ENCODE measurements at regions not wholly inside any gene's neighbourhood (a gene's known extent, or its start where the extent isn't known, plus 50 kb on each side); places are given as distances from the start of the nearest gene placed in this dataset.

GRCh38 chr9:102049586-102050246 lies 311.3 kb upstream of the GRIN3A start:
- ATAC-seq (ENCODE audit: low FRiP score) (no peak), DNase-seq (no peak)
- 53 to 56% methylated on average over 4 of the region's 4 CpGs for WGBS, 2 donors
- intact Hi-C loops (cut with DNase I) = no loop called here
- no peak overlapping the region for H3K27ac ChIP-seq (ENCODE audit: low read depth in 1 of 2, low read length in 2 of 2)
- H3K4me1 ChIP-seq (ENCODE audit: control insufficient read depth in 1 of 2, insufficient read depth in 2 of 2, low read length in 2 of 2) = no peaks in the 10 kb centered on the region
- H3K27me3 ChIP-seq (ENCODE audit: control insufficient read depth in 1 of 2, insufficient read depth in 2 of 2, low read length in 1 of 2) = no peaks in the 10 kb centered on the region
- no peaks in the 10 kb centered on the region for H3K36me3 ChIP-seq (ENCODE audit: control insufficient read depth in 1 of 2, insufficient read depth in 2 of 2, low read length in 1 of 2)
- no peaks in the 10 kb centered on the region for H3K9me3 ChIP-seq (ENCODE audit: control insufficient read depth, low read length)
- no peak overlapping the region for H3K4me3 ChIP-seq (ENCODE audit: low read length in 2 of 2)

- H3K4me1 ChIP-seq (ENCODE audit: control insufficient read depth in 1 of 2, insufficient read depth in 2 of 2, low read length in 2 of 2) = no peaks in the 10 kb centered on the region
- no peak for ATAC-seq (ENCODE audit: low FRiP score)
- no peaks in the 10 kb centered on the region for H3K27me3 ChIP-seq (ENCODE audit: control insufficient read depth in 1 of 2, insufficient read depth in 2 of 2, low read length in 1 of 2)
- no peak overlapping the region for H3K4me3 ChIP-seq (ENCODE audit: low read length in 2 of 2)
- DNase-seq = no peak
- 71 to 78% methylated on average over 3 of the region's 3 CpGs for WGBS, 2 donors
- intact Hi-C loops (cut with DNase I) = no loop called here
- H3K36me3 ChIP-seq (ENCODE audit: control insufficient read depth in 1 of 2, insufficient read depth in 2 of 2, low read length in 1 of 2) = no peaks in the 10 kb centered on the region
- no peak overlapping the region for H3K27ac ChIP-seq (ENCODE audit: low read depth in 1 of 2, low read length in 2 of 2)
- no peaks in the 10 kb centered on the region for H3K9me3 ChIP-seq (ENCODE audit: control insufficient read depth, low read length)
These were observed 309.1 kb upstream of the GRIN3A start for GRCh38 chr9:102047549-102047948.

- H3K36me3 ChIP-seq (ENCODE audit: control insufficient read depth in 1 of 2, insufficient read depth in 2 of 2, low read length in 1 of 2) = no peaks in the 10 kb centered on the region
- 51 to 69% methylated on average over 1 of the region's 1 CpG for WGBS, 2 donors
These were observed 305.7 kb upstream of the GRIN3A start for GRCh38 chr9:102044133-102044532.

DNA sequence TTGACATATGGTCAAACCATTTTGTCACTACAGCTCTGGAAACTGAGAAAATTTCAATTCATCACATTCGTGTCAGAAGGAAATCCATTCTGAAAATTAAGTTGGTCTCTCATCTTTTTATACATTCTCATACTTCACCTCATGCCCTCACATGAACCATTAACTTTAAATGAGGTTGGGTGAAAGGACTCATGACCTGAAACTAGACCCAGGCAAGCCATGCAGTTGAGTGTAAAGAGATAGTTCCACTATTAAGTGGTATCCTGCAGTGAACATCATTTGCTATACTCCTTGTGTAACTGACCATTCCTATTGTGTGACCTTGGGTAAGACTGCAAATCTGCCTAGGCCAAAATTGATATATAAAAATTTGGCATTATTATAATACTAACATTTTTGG lies 299.6 kb upstream of the GRIN3A start:
- DNase-seq (no peak), ATAC-seq (ENCODE audit: low FRiP score) (no peak)
- Histone ChIP-seq H3K36me3 (ENCODE audit: control insufficient read depth in 1 of 2, insufficient read depth in 2 of 2, low read length in 1 of 2) (no peaks in the 10 kb centered on the region), H3K4me1 (ENCODE audit: control insufficient read depth in 1 of 2, insufficient read depth in 2 of 2, low read length in 2 of 2) (no peaks in the 10 kb centered on the region), H3K9me3 (ENCODE audit: control insufficient read depth, low read length) (no peaks in the 10 kb centered on the region), H3K4me3 (ENCODE audit: low read length in 2 of 2) (no peak overlapping the region), H3K27me3 (ENCODE audit: control insufficient read depth in 1 of 2, insufficient read depth in 2 of 2, low read length in 1 of 2) (no peaks in the 10 kb centered on the region), H3K27ac (ENCODE audit: low read depth in 1 of 2, low read length in 2 of 2) (no peak overlapping the region)
- 64 to 66% methylated on average over 1 of the region's 1 CpG for WGBS, 2 donors
- intact Hi-C loops (cut with DNase I) = no loop called here

More at GRCh38 chr9:102044133-102044532, 305.7 kb upstream of the GRIN3A start:
- intact Hi-C loops (cut with DNase I) = no loop called here
- DNase-seq (no peak), ATAC-seq (ENCODE audit: low FRiP score) (no peak)
- Histone ChIP-seq H3K4me3 (ENCODE audit: low read length in 2 of 2) (no peak overlapping the region), H3K27ac (ENCODE audit: low read depth in 1 of 2, low read length in 2 of 2) (no peak overlapping the region), H3K4me1 (ENCODE audit: control insufficient read depth in 1 of 2, insufficient read depth in 2 of 2, low read length in 2 of 2) (no peaks in the 10 kb centered on the region), H3K27me3 (ENCODE audit: control insufficient read depth in 1 of 2, insufficient read depth in 2 of 2, low read length in 1 of 2) (no peaks in the 10 kb centered on the region), H3K9me3 (ENCODE audit: control insufficient read depth, low read length) (no peaks in the 10 kb centered on the region)

- Histone ChIP-seq H3K27ac (ENCODE audit: low read depth in 1 of 2, low read length in 2 of 2) (no peak overlapping the region), H3K27me3 (ENCODE audit: control insufficient read depth in 1 of 2, insufficient read depth in 2 of 2, low read length in 1 of 2) (no peaks in the 10 kb centered on the region), H3K4me3 (ENCODE audit: low read length in 2 of 2) (no peak overlapping the region), H3K36me3 (ENCODE audit: control insufficient read depth in 1 of 2, insufficient read depth in 2 of 2, low read length in 1 of 2) (no peaks in the 10 kb centered on the region), H3K4me1 (ENCODE audit: control insufficient read depth in 1 of 2, insufficient read depth in 2 of 2, low read length in 2 of 2) (no peaks in the 10 kb centered on the region), H3K9me3 (ENCODE audit: control insufficient read depth, low read length) (no peaks in the 10 kb centered on the region)
- DNase-seq = no peak
- intact Hi-C loops (cut with DNase I) = no loop called here
- no peak for ATAC-seq (ENCODE audit: low FRiP score)
These were observed 297.5 kb upstream of the GRIN3A start for GRCh38 chr9:102035929-102036328.

GRCh38 chr9:102032614-102033013 lies 294.2 kb upstream of the GRIN3A start:
- intact Hi-C loops (cut with DNase I) = no loop called here

GRCh38 chr9:102000956-102001355 lies 262.5 kb upstream of the GRIN3A start:
- intact Hi-C loops (cut with DNase I) = no loop called here

More at GRCh38 chr9:102032614-102033013, 294.2 kb upstream of the GRIN3A start:
- Histone ChIP-seq H3K27me3 (ENCODE audit: control insufficient read depth in 1 of 2, insufficient read depth in 2 of 2, low read length in 1 of 2) (no peaks in the 10 kb centered on the region), H3K27ac (ENCODE audit: low read depth in 1 of 2, low read length in 2 of 2) (no peak overlapping the region), H3K9me3 (ENCODE audit: control insufficient read depth, low read length) (peaks cover 1% of the 10 kb centered on the region), H3K36me3 (ENCODE audit: control insufficient read depth in 1 of 2, insufficient read depth in 2 of 2, low read length in 1 of 2) (no peaks in the 10 kb centered on the region), H3K4me1 (ENCODE audit: control insufficient read depth in 1 of 2, insufficient read depth in 2 of 2, low read length in 2 of 2) (no peaks in the 10 kb centered on the region), H3K4me3 (ENCODE audit: low read length in 2 of 2) (no peak overlapping the region)
- ATAC-seq (ENCODE audit: low FRiP score) = no peak
- no peak for DNase-seq

DNA sequence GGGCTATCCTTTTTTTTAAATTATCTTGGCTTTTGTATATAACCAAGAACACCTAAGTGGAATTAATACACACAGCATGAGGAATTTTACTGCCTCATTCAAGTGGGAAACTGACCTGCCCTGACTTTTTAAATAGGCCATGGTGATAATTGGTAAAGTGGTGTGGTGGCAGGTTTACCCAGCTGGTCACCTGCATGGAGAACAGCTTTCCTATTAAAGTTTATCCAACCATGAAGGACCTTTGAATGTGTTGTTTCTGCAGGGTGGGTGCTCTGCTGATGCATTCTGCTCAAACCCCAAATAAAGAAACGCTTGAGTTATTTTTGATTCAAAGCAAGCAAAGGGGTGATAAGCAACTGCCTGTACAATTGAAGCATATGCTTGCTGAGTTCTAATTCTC lies 261.0 kb upstream of the GRIN3A start:
- WGBS, 2 donors = 26 to 46% methylated on average over 1 of the region's 1 CpG
- intact Hi-C loops (cut with DNase I) = no loop called here
- Histone ChIP-seq H3K27me3 (ENCODE audit: control insufficient read depth in 1 of 2, insufficient read depth in 2 of 2, low read length in 1 of 2) (no peaks in the 10 kb centered on the region), H3K4me3 (ENCODE audit: low read length in 2 of 2) (no peak overlapping the region), H3K27ac (ENCODE audit: low read depth in 1 of 2, low read length in 2 of 2) (no peak overlapping the region), H3K9me3 (ENCODE audit: control insufficient read depth, low read length) (no peaks in the 10 kb centered on the region), H3K36me3 (ENCODE audit: control insufficient read depth in 1 of 2, insufficient read depth in 2 of 2, low read length in 1 of 2) (no peaks in the 10 kb centered on the region), H3K4me1 (ENCODE audit: control insufficient read depth in 1 of 2, insufficient read depth in 2 of 2, low read length in 2 of 2) (no peaks in the 10 kb centered on the region)
- ATAC-seq (ENCODE audit: low FRiP score) = no peak
- DNase-seq = no peak

More at GRCh38 chr9:102000956-102001355, 262.5 kb upstream of the GRIN3A start:
- no peak overlapping the region for H3K27ac ChIP-seq (ENCODE audit: low read depth in 1 of 2, low read length in 2 of 2)
- H3K4me3 ChIP-seq (ENCODE audit: low read length in 2 of 2) = no peak overlapping the region
- no peak for ATAC-seq (ENCODE audit: low FRiP score)
- no peaks in the 10 kb centered on the region for H3K9me3 ChIP-seq (ENCODE audit: control insufficient read depth, low read length)
- no peak for DNase-seq
- no peaks in the 10 kb centered on the region for H3K36me3 ChIP-seq (ENCODE audit: control insufficient read depth in 1 of 2, insufficient read depth in 2 of 2, low read length in 1 of 2)
- no peaks in the 10 kb centered on the region for H3K27me3 ChIP-seq (ENCODE audit: control insufficient read depth in 1 of 2, insufficient read depth in 2 of 2, low read length in 1 of 2)
- H3K4me1 ChIP-seq (ENCODE audit: control insufficient read depth in 1 of 2, insufficient read depth in 2 of 2, low read length in 2 of 2) = no peaks in the 10 kb centered on the region
- WGBS, 2 donors = 88% methylated on average over 1 of the region's 1 CpG

DNA sequence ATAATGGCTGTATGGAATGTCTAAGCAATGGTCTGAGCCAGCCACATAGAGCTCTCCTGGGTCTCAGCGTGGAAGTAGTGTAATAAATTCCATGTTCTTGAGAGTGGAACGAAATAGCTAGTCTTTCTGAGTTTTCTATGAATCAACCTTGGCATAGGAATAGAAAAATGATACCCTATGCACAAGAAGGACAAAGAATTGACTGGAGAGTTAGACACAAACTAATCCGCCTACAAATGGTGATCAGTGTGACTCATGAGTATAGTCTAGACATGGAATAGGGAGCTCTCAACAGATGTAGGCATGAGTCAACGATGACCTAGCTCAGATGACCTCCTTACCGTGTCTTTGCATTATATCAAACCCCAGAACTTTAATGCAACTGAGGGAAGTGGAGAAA lies 256.8 kb upstream of the GRIN3A start:
- ATAC-seq (ENCODE audit: low FRiP score) (no peak), DNase-seq (no peak)
- intact Hi-C loops (cut with DNase I) = no loop called here
- Histone ChIP-seq H3K4me3 (ENCODE audit: low read length in 2 of 2) (no peak overlapping the region), H3K9me3 (ENCODE audit: control insufficient read depth, low read length) (no peaks in the 10 kb centered on the region), H3K27me3 (ENCODE audit: control insufficient read depth in 1 of 2, insufficient read depth in 2 of 2, low read length in 1 of 2) (no peaks in the 10 kb centered on the region), H3K36me3 (ENCODE audit: control insufficient read depth in 1 of 2, insufficient read depth in 2 of 2, low read length in 1 of 2) (no peaks in the 10 kb centered on the region), H3K27ac (ENCODE audit: low read depth in 1 of 2, low read length in 2 of 2) (no peak overlapping the region), H3K4me1 (ENCODE audit: control insufficient read depth in 1 of 2, insufficient read depth in 2 of 2, low read length in 2 of 2) (no peaks in the 10 kb centered on the region)
- 60 to 66% methylated on average over 5 of the region's 5 CpGs for WGBS, 2 donors
